Panc1 (cell line): ENCODE measurements at regions not wholly inside any gene's neighbourhood (a gene's known extent, or its start where the extent isn't known, plus 50 kb on each side); places are given as distances from the start of the nearest gene placed in this dataset.

ENCODE experiments used
- ATAC-seq: fragments of 200-7000 bp; cut with Tn5 transposase; 2 replicates; pipeline ENCODE4 v1.9.1; 2020; ENCODE audit warnings: mild to moderate bottlenecking, moderate library complexity
- BruUV-seq: library from RNA; stranded (reverse); fragments of 400-500 nt; replicated peaks from 2 replicates; lab custom pipeline; 2021; lab: Mats Ljungman, UMichigan
- CTCF ChIA-PET: fragments of 300-600 bp; sonication (Branson Sonifier 250); formaldehyde crosslinking; loops from one replicate; lab custom pipeline; 2022; ENCODE audit warnings: antibody characterized with exemption; lab: Charles Lee
- POLR2A ChIA-PET: fragments of 300-600 bp; sonication (Branson Sonifier 250); formaldehyde crosslinking; loops from one replicate; lab custom pipeline; 2022; ENCODE audit warnings: antibody characterized with exemption; lab: Charles Lee
- DNase-seq: peaks from one replicate; pipeline ENCODE4 v3.0.0-alpha.2; 2010; ENCODE audit warnings: low read depth, low spot score
- H3K27ac ChIP-seq: 2 replicates; pipeline ENCODE4 v1.5.1; 2011; ENCODE audit warnings: mild to moderate bottlenecking, low read length, inconsistent platforms
- H3K27me3 ChIP-seq: fragments of 200-500 bp; sonication (Bioruptor generic); 2 replicates; pipeline ENCODE4 v1.6.0; 2014; ENCODE audit warnings: low read length, inconsistent platforms; ENCODE audit not compliant: control insufficient read depth, insufficient read depth
- H3K36me3 ChIP-seq: fragments of 200-500 bp; sonication (Bioruptor generic); 2 replicates; pipeline ENCODE4 v1.5.1; 2014; ENCODE audit warnings: inconsistent platforms, mild to moderate bottlenecking, low read length, moderate library complexity; ENCODE audit not compliant: control insufficient read depth, insufficient read depth
- H3K4me1 ChIP-seq: 2 replicates; pipeline ENCODE4 v1.5.1; 2011; ENCODE audit warnings: inconsistent platforms, mild to moderate bottlenecking, low read length, moderate library complexity; ENCODE audit not compliant: control insufficient read depth, insufficient read depth
- H3K4me3 ChIP-seq, 2 experiments: 2 replicates each; pipeline ENCODE4 v1.5.1; 2011 to 2012; ENCODE audit warnings: low read depth in 2 of 2, low read length in 2 of 2, mild to moderate bottlenecking in 2 of 2, inconsistent platforms in 1 of 2, moderate library complexity in 1 of 2
- H3K9me3 ChIP-seq: fragments of 200-500 bp; sonication (Bioruptor generic); 2 replicates; pipeline ENCODE4 v1.5.1; 2014; ENCODE audit warnings: low read depth, mild to moderate bottlenecking, inconsistent platforms, low read length, moderate library complexity; ENCODE audit not compliant: control insufficient read depth, insufficient read depth
- CTCF ChIP-seq: fragments of 450-650 bp; IDR thresholded peaks from 2 replicates; pipeline ENCODE4 v1.5.1; 2017; ENCODE audit warnings: mild to moderate bottlenecking
- POLR2AphosphoS5 ChIP-seq: IDR thresholded peaks from 2 replicates; pipeline ENCODE4 v1.6.1; 2012; ENCODE audit warnings: mild to moderate bottlenecking, low read depth, low read length, moderate library complexity
- REST ChIP-seq, 2 experiments: IDR thresholded peaks; 2 replicates each; pipeline ENCODE4 v1.6.1; 2011 to 2012; ENCODE audit warnings: low read depth in 2 of 2, control low read depth in 1 of 2, low read length in 1 of 2, mild to moderate bottlenecking in 1 of 2, moderate library complexity in 1 of 2; ENCODE audit not compliant: insufficient read depth in 1 of 2
- SIN3A ChIP-seq: IDR thresholded peaks from 2 replicates; pipeline ENCODE4 v1.6.1; 2012; ENCODE audit warnings: low read depth, mild to moderate bottlenecking, low read length, moderate library complexity, borderline replicate concordance; ENCODE audit not compliant: insufficient read depth
- TCF7L2 ChIP-seq: IDR thresholded peaks from 2 replicates; pipeline ENCODE4 v1.6.1; 2011; ENCODE audit warnings: mild to moderate bottlenecking, low read depth, low read length, inconsistent platforms
- in situ Hi-C: cut with HindIII; loops from 2 replicates; pipeline ENCODE4 v1.10.0; 2016; ENCODE audit warnings: low sequenced_read_pairs, low pct_unique_long_range_greater_than_20kb
- intact Hi-C: fragments of 100-400 bp; cut with micrococcal nuclease; formaldehyde crosslinking; loops from one replicate; pipeline ENCODE4 v1.10.0; 2022; ENCODE audit not compliant: unreplicated experiment

GRCh38 chr7:111640416-111640815 is 78.1 kb upstream of the IMMP2L start:
- ATAC-seq, result no peak
- no peaks in the 10 kb centered on the region for H3K9me3 ChIP-seq

GRCh38 chr7:111639934-111640333 is 77.6 kb upstream of the IMMP2L start:
- POLR2A ChIA-PET, result no interaction called here
- H3K36me3 ChIP-seq, result no peaks in the 10 kb centered on the region
- CTCF ChIA-PET, result no interaction called here
- no peak overlapping the region for H3K27ac ChIP-seq
- H3K9me3 ChIP-seq, result no peaks in the 10 kb centered on the region
- in situ Hi-C loops, result no loop called here
- no peaks in the 10 kb centered on the region for H3K27me3 ChIP-seq
- H3K4me3 ChIP-seq, result no peak overlapping the region
- TF ChIP-seq CTCF, result no peak
- DNase-seq (no peak), ATAC-seq (no peak)
- H3K4me1 ChIP-seq, result no peaks in the 10 kb centered on the region
- intact Hi-C loops, result no loop called here
- no TSS peak for BruUV-seq

More at GRCh38 chr7:111640416-111640815, 78.1 kb upstream of the IMMP2L start:
- no peak for TF ChIP-seq REST (IDR thresholded peaks at IDR 0.05; ENCODE audit: insufficient read depth in 1 of 2, low read depth in 2 of 2, low read length in 1 of 2)
- no peak for TF ChIP-seq TCF7L2
- TF ChIP-seq CTCF, result no peak
- no peak for TF ChIP-seq POLR2AphosphoS5
- no peak for TF ChIP-seq SIN3A
- Histone ChIP-seq H3K4me3 (no peak overlapping the region), H3K4me1 (no peaks in the 10 kb centered on the region), H3K27ac (no peak overlapping the region), H3K27me3 (no peaks in the 10 kb centered on the region), H3K36me3 (no peaks in the 10 kb centered on the region)
- intact Hi-C loops (no loop called here), in situ Hi-C loops (no loop called here)
- no TSS peak for BruUV-seq
- POLR2A ChIA-PET, result no interaction called here
- CTCF ChIA-PET, result no interaction called here
- DNase-seq, result no peak

- Histone ChIP-seq H3K27ac (no peak overlapping the region), H3K36me3 (no peaks in the 10 kb centered on the region), H3K4me3 (no peak overlapping the region), H3K27me3 (no peaks in the 10 kb centered on the region), H3K9me3 (no peaks in the 10 kb centered on the region), H3K4me1 (no peaks in the 10 kb centered on the region)
- in situ Hi-C loops, result no loop called here
- no TSS peak for BruUV-seq
- ChIA-PET POLR2A (no interaction called here), CTCF (no interaction called here)
- TF ChIP-seq POLR2AphosphoS5, result no peak
- TF ChIP-seq SIN3A, result no peak
- no peak for TF ChIP-seq CTCF
- TF ChIP-seq REST (IDR thresholded peaks at IDR 0.05; ENCODE audit: insufficient read depth in 1 of 2, low read depth in 2 of 2, low read length in 1 of 2), result no peak
- TF ChIP-seq TCF7L2, result no peak
- no peak for ATAC-seq
- no peak for DNase-seq
- intact Hi-C loops, result no loop called here
Observed at GRCh38 chr7:111638078-111638477, 75.8 kb upstream of the IMMP2L start.
